ENCODE measurements at regions not wholly inside any gene's neighbourhood (a gene's known extent, or its start where the extent isn't known, plus 50 kb on each side); places are given as distances from the start of the nearest gene placed in this dataset.

DNA sequence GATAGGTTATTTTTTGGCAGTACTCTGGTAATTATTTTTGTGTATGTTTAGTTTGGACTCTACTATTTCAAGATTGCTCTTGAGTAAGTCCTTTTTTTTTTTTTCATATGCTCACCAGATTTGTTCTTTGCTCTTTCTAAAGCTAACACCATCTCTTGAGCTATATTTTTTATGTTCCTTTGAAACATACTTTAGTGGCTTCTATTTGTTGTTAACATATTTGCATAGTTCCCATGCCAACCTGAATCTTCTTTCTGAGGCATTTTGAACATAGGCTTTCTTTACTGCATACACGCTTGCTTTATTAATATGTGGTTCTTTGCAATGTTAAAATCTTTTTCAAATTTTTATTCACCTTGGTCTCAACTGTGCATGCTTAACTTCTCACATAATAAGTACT lies 1644.9 kb downstream of the SUCLG1 start:
- TF ChIP-seq EZH2phosphoT487 (IDR thresholded peaks at IDR 0.05; ENCODE audit: borderline replicate concordance), result no peak
- TF ChIP-seq CTCF (conservative IDR thresholded peaks at IDR 0.05; ENCODE audit: low read length), result no peak
- no peak overlapping the region for H3K4me2 ChIP-seq (ENCODE audit: low read depth, low read length, poor library complexity, severe bottlenecking)
- no peaks in the 10 kb centered on the region for H3K9me2 ChIP-seq (replicated peaks; ENCODE audit: low read depth, low read length)
- no peaks in the 10 kb centered on the region for H3F3A ChIP-seq (ENCODE audit: low read depth)
- H4K20me1 ChIP-seq (ENCODE audit: insufficient read depth, low read length, poor library complexity, severe bottlenecking), result no peaks in the 10 kb centered on the region
- no peaks in the 10 kb centered on the region for H3K9me3 ChIP-seq (ENCODE audit: insufficient read depth, low read depth, low read length)
- H3K79me2 ChIP-seq (ENCODE audit: insufficient read depth, low read length), result no peaks in the 10 kb centered on the region
- H3K4me3 ChIP-seq (ENCODE audit: low read length, poor library complexity, severe bottlenecking), result no peak overlapping the region
- H3K9ac ChIP-seq (ENCODE audit: low read depth, low read length, poor library complexity, severe bottlenecking), result no peak overlapping the region
- H3K27me3 ChIP-seq (ENCODE audit: insufficient read depth, low read length, poor library complexity, severe bottlenecking), result no peaks in the 10 kb centered on the region
- no peaks in the 10 kb centered on the region for H3K36me3 ChIP-seq (ENCODE audit: insufficient read depth, low read length)
- no peaks in the 10 kb centered on the region for H3K4me1 ChIP-seq (ENCODE audit: insufficient read depth, low read length, poor library complexity, severe bottlenecking)
- no peak overlapping the region for H2AFZ ChIP-seq (ENCODE audit: low read length)

DNA sequence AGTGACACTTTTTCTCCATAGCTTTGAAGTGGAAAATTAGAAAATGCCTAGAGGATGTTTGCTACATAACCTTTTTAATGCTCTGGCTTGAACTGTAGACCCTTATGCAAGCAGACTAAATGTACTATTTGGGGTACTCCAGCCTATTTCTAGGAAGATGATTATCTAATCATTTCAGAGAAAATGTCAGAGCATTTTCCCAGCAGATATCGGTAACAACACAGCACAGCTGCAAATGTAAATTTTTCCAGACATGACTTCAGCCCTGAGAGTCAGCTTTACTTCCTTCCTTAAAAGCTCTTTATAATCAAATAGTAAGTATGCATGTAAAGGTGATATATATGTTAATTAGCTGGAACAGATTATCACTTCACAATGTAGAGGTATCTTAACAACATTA lies 1647.1 kb downstream of the SUCLG1 start:
- Histone ChIP-seq H3K4me1 (ENCODE audit: insufficient read depth, low read length, poor library complexity, severe bottlenecking) (no peaks in the 10 kb centered on the region), H3K4me3 (ENCODE audit: low read length, poor library complexity, severe bottlenecking) (no peak overlapping the region), H3K9me3 (ENCODE audit: insufficient read depth, low read depth, low read length) (no peaks in the 10 kb centered on the region), H3F3A (ENCODE audit: low read depth) (no peaks in the 10 kb centered on the region), H3K36me3 (ENCODE audit: insufficient read depth, low read length) (no peaks in the 10 kb centered on the region), H3K27me3 (ENCODE audit: insufficient read depth, low read length, poor library complexity, severe bottlenecking) (no peaks in the 10 kb centered on the region), H2AFZ (ENCODE audit: low read length) (no peak overlapping the region), H3K4me2 (ENCODE audit: low read depth, low read length, poor library complexity, severe bottlenecking) (no peak overlapping the region), H3K79me2 (ENCODE audit: insufficient read depth, low read length) (no peaks in the 10 kb centered on the region), H3K9ac (ENCODE audit: low read depth, low read length, poor library complexity, severe bottlenecking) (no peak overlapping the region), H4K20me1 (ENCODE audit: insufficient read depth, low read length, poor library complexity, severe bottlenecking) (no peaks in the 10 kb centered on the region), H3K9me2 (replicated peaks; ENCODE audit: low read depth, low read length) (no peaks in the 10 kb centered on the region)
- TF ChIP-seq EZH2phosphoT487 (IDR thresholded peaks at IDR 0.05; ENCODE audit: borderline replicate concordance), result no peak
- no peak for TF ChIP-seq CTCF (conservative IDR thresholded peaks at IDR 0.05; ENCODE audit: low read length)

GRCh38 chr2:82803307-82803706 lies 1655.8 kb downstream of the SUCLG1 start:
- no peaks in the 10 kb centered on the region for H3K36me3 ChIP-seq (ENCODE audit: insufficient read depth, low read length)
- H3K4me1 ChIP-seq (ENCODE audit: insufficient read depth, low read length, poor library complexity, severe bottlenecking), result no peaks in the 10 kb centered on the region
- H3K9me3 ChIP-seq (ENCODE audit: insufficient read depth, low read depth, low read length), result peaks cover 19% of the 10 kb centered on the region; the same call in 1 of the 2 replicates
- no peaks in the 10 kb centered on the region for H3F3A ChIP-seq (ENCODE audit: low read depth)
- no peak overlapping the region for H3K4me2 ChIP-seq (ENCODE audit: low read depth, low read length, poor library complexity, severe bottlenecking)
- H3K27me3 ChIP-seq (ENCODE audit: insufficient read depth, low read length, poor library complexity, severe bottlenecking), result no peaks in the 10 kb centered on the region
- H3K9me2 ChIP-seq (replicated peaks; ENCODE audit: low read depth, low read length), result no peaks in the 10 kb centered on the region
- no peak overlapping the region for H3K9ac ChIP-seq (ENCODE audit: low read depth, low read length, poor library complexity, severe bottlenecking)
- no peak overlapping the region for H3K4me3 ChIP-seq (ENCODE audit: low read length, poor library complexity, severe bottlenecking)
- no peaks in the 10 kb centered on the region for H3K79me2 ChIP-seq (ENCODE audit: insufficient read depth, low read length)
- no peaks in the 10 kb centered on the region for H4K20me1 ChIP-seq (ENCODE audit: insufficient read depth, low read length, poor library complexity, severe bottlenecking)
- TF ChIP-seq CTCF (conservative IDR thresholded peaks at IDR 0.05; ENCODE audit: low read length) (no peak), EZH2phosphoT487 (IDR thresholded peaks at IDR 0.05; ENCODE audit: borderline replicate concordance) (no peak)
- no peak overlapping the region for H2AFZ ChIP-seq (ENCODE audit: low read length)

Data from Loucy (cell line).